Calu3 (cell line): ENCODE measurements at regions not wholly inside any gene's neighbourhood (a gene's known extent, or its start where the extent isn't known, plus 50 kb on each side); places are given as distances from the start of the nearest gene placed in this dataset.

Source experiments
- BruUV-seq: library from RNA; stranded (reverse); fragments of 400-500 nt; replicated peaks from 2 replicates; lab custom pipeline; 2021; lab: Mats Ljungman, UMichigan
- CTCF ChIA-PET: fragments of 300-600 bp; sonication (Branson Sonifier 250); formaldehyde crosslinking; loops from one replicate; lab custom pipeline; 2022; ENCODE audit warnings: antibody characterized with exemption; lab: Charles Lee
- DNase-seq: peaks from one replicate; pipeline ENCODE4 v3.0.0; 2022
- H3K27ac Mint-ChIP-seq: one replicate; pipeline ENCODE4 v1.8.0; 2022; ENCODE audit warnings: mixed read lengths; ENCODE audit not compliant: unreplicated experiment
- H3K27me3 Mint-ChIP-seq: one replicate; pipeline ENCODE4 v1.8.0; 2022; ENCODE audit warnings: mixed read lengths; ENCODE audit not compliant: unreplicated experiment
- H3K36me3 Mint-ChIP-seq: one replicate; pipeline ENCODE4 v1.8.0; 2022; ENCODE audit warnings: mild to moderate bottlenecking, moderate library complexity, mixed read lengths; ENCODE audit not compliant: insufficient read depth, unreplicated experiment
- H3K4me1 Mint-ChIP-seq: one replicate; pipeline ENCODE4 v1.8.0; 2022; ENCODE audit warnings: mild to moderate bottlenecking, low read depth, mixed read lengths; ENCODE audit not compliant: unreplicated experiment
- H3K4me3 Mint-ChIP-seq: one replicate; pipeline ENCODE4 v1.8.0; 2022; ENCODE audit warnings: mild to moderate bottlenecking, low read depth, moderate library complexity, mixed read lengths; ENCODE audit not compliant: unreplicated experiment
- H3K9me3 Mint-ChIP-seq: one replicate; pipeline ENCODE4 v1.8.0; 2022; ENCODE audit warnings: low read depth, mixed read lengths; ENCODE audit not compliant: unreplicated experiment
- CTCF ChIP-seq: fragments of 200-600 bp; IDR thresholded peaks from one replicate; pipeline ENCODE4 v1.8.0; 2022; ENCODE audit warnings: antibody characterized with exemption; ENCODE audit not compliant: unreplicated experiment
- intact Hi-C: fragments of 100-400 bp; cut with micrococcal nuclease; formaldehyde crosslinking; loops from one replicate; pipeline ENCODE4 v1.10.0; 2022; ENCODE audit not compliant: unreplicated experiment

- intact Hi-C loops = no loop called here
- TF ChIP-seq CTCF = no peak
- CTCF ChIA-PET = no interaction called here
- peaks cover 5% of the 10 kb centered on the region for H3K36me3 Mint-ChIP-seq
- H3K4me3 Mint-ChIP-seq = no peak overlapping the region
- no peaks in the 10 kb centered on the region for H3K9me3 Mint-ChIP-seq
- no TSS peak for BruUV-seq
- H3K4me1 Mint-ChIP-seq = no peaks in the 10 kb centered on the region
- H3K27me3 Mint-ChIP-seq = peaks cover 91% of the 10 kb centered on the region
- H3K27ac Mint-ChIP-seq = no peak overlapping the region
- DNase-seq = no peak
Observed at GRCh38 chr9:92181296-92181695, 66.1 kb upstream of the SPTLC1 start.

DNA sequence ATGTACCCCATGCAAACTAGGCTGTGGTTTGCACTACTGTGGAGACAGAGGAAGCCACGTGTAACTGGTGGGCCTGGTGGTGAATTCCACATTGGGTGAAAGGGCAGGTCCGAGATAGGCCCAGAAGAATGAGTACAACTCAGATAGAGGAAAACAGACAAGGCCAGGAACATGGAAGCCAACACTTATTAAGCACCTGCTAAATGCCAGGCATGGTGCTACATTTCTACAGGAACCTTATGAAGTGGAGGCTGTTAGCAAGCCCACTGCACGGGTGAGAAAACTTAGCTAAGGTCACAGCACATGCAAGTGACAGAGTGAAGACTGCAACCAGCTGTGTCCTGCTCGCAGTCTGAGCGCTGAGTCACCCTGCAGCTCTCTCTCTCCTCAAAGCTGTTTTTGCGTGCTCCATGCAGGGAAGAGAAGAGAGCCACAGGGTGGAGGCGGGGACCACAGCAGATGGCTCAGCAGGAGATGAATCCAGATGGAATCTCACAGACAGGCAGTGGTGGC lies 65.5 kb upstream of the SPTLC1 start:
- H3K36me3 Mint-ChIP-seq = peaks cover 5% of the 10 kb centered on the region
- CTCF ChIA-PET = no interaction called here
- no TSS peak for BruUV-seq

GRCh38 chr9:92180002-92180400 lies 64.8 kb upstream of the SPTLC1 start:
- no peak for DNase-seq

More for the DNA sequence above, 65.5 kb upstream of the SPTLC1 start:
- intact Hi-C loops = no loop called here
- Mint-ChIP-seq H3K4me3 (no peak overlapping the region), H3K4me1 (no peaks in the 10 kb centered on the region), H3K27me3 (peaks cover 89% of the 10 kb centered on the region), H3K27ac (no peak overlapping the region), H3K9me3 (no peaks in the 10 kb centered on the region)
- TF ChIP-seq CTCF = no peak
- DNase-seq = no peak

GRCh38 chr9:92179286-92180001 lies 64.2 kb upstream of the SPTLC1 start:
- H3K27ac Mint-ChIP-seq = no peak overlapping the region
- peaks cover 81% of the 10 kb centered on the region for H3K27me3 Mint-ChIP-seq
- intact Hi-C loops = no loop called here
- no peak overlapping the region for H3K4me3 Mint-ChIP-seq
- CTCF ChIA-PET = no interaction called here
- no TSS peak for BruUV-seq
- H3K4me1 Mint-ChIP-seq = no peaks in the 10 kb centered on the region
- TF ChIP-seq CTCF = no peak
- DNase-seq = no peak
- peaks cover 5% of the 10 kb centered on the region for H3K36me3 Mint-ChIP-seq
- no peaks in the 10 kb centered on the region for H3K9me3 Mint-ChIP-seq

More at GRCh38 chr9:92180002-92180400, 64.8 kb upstream of the SPTLC1 start:
- CTCF ChIA-PET = no interaction called here
- no peak for TF ChIP-seq CTCF
- Mint-ChIP-seq H3K4me3 (no peak overlapping the region), H3K9me3 (no peaks in the 10 kb centered on the region), H3K36me3 (peaks cover 5% of the 10 kb centered on the region), H3K27me3 (peaks cover 82% of the 10 kb centered on the region), H3K27ac (no peak overlapping the region), H3K4me1 (no peaks in the 10 kb centered on the region)
- intact Hi-C loops = no loop called here
- no TSS peak for BruUV-seq
